Fibroblast of lung (primary cell): ENCODE measurements at regions not wholly inside any gene's neighbourhood (a gene's known extent, or its start where the extent isn't known, plus 50 kb on each side); places are given as distances from the start of the nearest gene placed in this dataset.

Experiments used
- CTCF ChIP-seq, 2 donors: IDR thresholded peaks in 1 of 2; conservative IDR thresholded peaks in 1 of 2; 1 replicate in 1 of 2; 2 replicates in 1 of 2; pipeline ENCODE4 v1.5.1; 2011 to 2012; ENCODE audit warnings: low read length in 2 of 2, control low read depth in 1 of 2, inconsistent platforms in 1 of 2, low read depth in 1 of 2, mild to moderate bottlenecking in 1 of 2
- EZH2 ChIP-seq: IDR thresholded peaks from 2 replicates; pipeline ENCODE4 v1.5.1; 2012; ENCODE audit warnings: low read length, control low read depth, mild to moderate bottlenecking; ENCODE audit errors: missing control alignments

GRCh38 chr2:7281231-7282201 lies 364.3 kb downstream of the RNF144A start:
- TF ChIP-seq CTCF (conservative IDR thresholded peaks at IDR 0.05 in 1 of 2, IDR thresholded peaks at IDR 0.05 in 1 of 2; ENCODE audit: low read depth in 1 of 2, low read length in 2 of 2) = no peak
- TF ChIP-seq EZH2 = no peak
